PC-3 (cell line): ENCODE measurements at regions not wholly inside any gene's neighbourhood (a gene's known extent, or its start where the extent isn't known, plus 50 kb on each side); places are given as distances from the start of the nearest gene placed in this dataset.

ENCODE experiments used
- CTCF ChIP-seq: fragments of 300-600 bp; sonication (generic); conservative IDR thresholded peaks from 2 replicates; pipeline ENCODE4 v1.5.1; 2017; ENCODE audit warnings: antibody characterized with exemption, low read depth, mild to moderate bottlenecking, low read length
- EZH2 ChIP-seq: fragments of 300-600 bp; sonication (generic); IDR thresholded peaks from one replicate; pipeline ENCODE4 v1.6.1; 2017; ENCODE audit warnings: antibody characterized with exemption, mild to moderate bottlenecking, low read length; ENCODE audit not compliant: unreplicated experiment
- EZH2phosphoT487 ChIP-seq: fragments of 300-600 bp; sonication (generic); IDR thresholded peaks from 2 replicates; pipeline ENCODE4 v1.6.1; 2018; ENCODE audit warnings: mild to moderate bottlenecking, antibody characterized with exemption, low read length, borderline replicate concordance

GRCh38 chr1:36565576-36566501, 83.1 kb upstream of the CSF3R start:
- TF ChIP-seq CTCF: no peak
- no peak for TF ChIP-seq EZH2
- no peak for TF ChIP-seq EZH2phosphoT487
